T-helper 1 cell treated with Interleukin-12 subunit alpha and Interleukin-12 subunit beta and Interleukin-4 antibody, amounts not matched to agents 30 μg/mL and 1 μg/mL, for 36 hours (primary cell): ENCODE measurements at regions not wholly inside any gene's neighbourhood (a gene's known extent, or its start where the extent isn't known, plus 50 kb on each side); places are given as distances from the start of the nearest gene placed in this dataset.

Experiments used
- H3K27ac Mint-ChIP-seq: one replicate; pipeline ENCODE4 v1.8.0; 2021; ENCODE audit warnings: mild to moderate bottlenecking, mixed read lengths
- H3K27me3 Mint-ChIP-seq: one replicate; pipeline ENCODE4 v1.8.0; 2021; ENCODE audit warnings: low read depth, mixed read lengths
- H3K36me3 Mint-ChIP-seq: one replicate; pipeline ENCODE4 v1.8.0; 2021; ENCODE audit warnings: low read depth, mixed read lengths
- H3K4me1 Mint-ChIP-seq: one replicate; pipeline ENCODE4 v1.8.0; 2021; ENCODE audit warnings: low read depth, mixed read lengths
- H3K4me3 Mint-ChIP-seq: one replicate; pipeline ENCODE4 v1.8.0; 2021; ENCODE audit warnings: mild to moderate bottlenecking, moderate library complexity, mixed read lengths
- H3K9me3 Mint-ChIP-seq: one replicate; pipeline ENCODE4 v1.8.0; 2021; ENCODE audit warnings: mixed read lengths

- Mint-ChIP-seq H3K27me3 (no peaks in the 10 kb centered on the region), H3K4me1 (no peaks in the 10 kb centered on the region), H3K4me3 (no peak overlapping the region), H3K36me3 (no peaks in the 10 kb centered on the region), H3K9me3 (no peaks in the 10 kb centered on the region), H3K27ac (no peak overlapping the region)
Observed at GRCh38 chr5:115384587-115385375, 88.3 kb upstream of the CCDC112 start.

GRCh38 chr5:115382989-115383388, 86.5 kb upstream of the CCDC112 start:
- H3K27me3 Mint-ChIP-seq: no peaks in the 10 kb centered on the region
- H3K36me3 Mint-ChIP-seq: no peaks in the 10 kb centered on the region
- no peak overlapping the region for H3K27ac Mint-ChIP-seq
- H3K4me1 Mint-ChIP-seq: peaks cover 9% of the 10 kb centered on the region
- no peaks in the 10 kb centered on the region for H3K9me3 Mint-ChIP-seq
- no peak overlapping the region for H3K4me3 Mint-ChIP-seq

GRCh38 chr5:115381911-115382662, 85.6 kb upstream of the CCDC112 start:
- H3K9me3 Mint-ChIP-seq: no peaks in the 10 kb centered on the region

GRCh38 chr5:115379622-115380344, 83.3 kb upstream of the CCDC112 start:
- H3K36me3 Mint-ChIP-seq: no peaks in the 10 kb centered on the region
- H3K27me3 Mint-ChIP-seq: no peaks in the 10 kb centered on the region
- H3K4me1 Mint-ChIP-seq: peaks cover 19% of the 10 kb centered on the region
- no peak overlapping the region for H3K4me3 Mint-ChIP-seq
- H3K27ac Mint-ChIP-seq: no peak overlapping the region
- no peaks in the 10 kb centered on the region for H3K9me3 Mint-ChIP-seq

More at GRCh38 chr5:115381911-115382662, 85.6 kb upstream of the CCDC112 start:
- H3K27ac Mint-ChIP-seq: no peak overlapping the region
- no peak overlapping the region for H3K4me3 Mint-ChIP-seq
- no peaks in the 10 kb centered on the region for H3K27me3 Mint-ChIP-seq
- peaks cover 17% of the 10 kb centered on the region for H3K4me1 Mint-ChIP-seq
- H3K36me3 Mint-ChIP-seq: no peaks in the 10 kb centered on the region

GRCh38 chr5:115378754-115379153, 82.3 kb upstream of the CCDC112 start:
- H3K4me3 Mint-ChIP-seq: no peak overlapping the region
- H3K27me3 Mint-ChIP-seq: no peaks in the 10 kb centered on the region
- peaks cover 19% of the 10 kb centered on the region for H3K4me1 Mint-ChIP-seq
- no peaks in the 10 kb centered on the region for H3K36me3 Mint-ChIP-seq
- no peak overlapping the region for H3K27ac Mint-ChIP-seq
- H3K9me3 Mint-ChIP-seq: no peaks in the 10 kb centered on the region

- H3K27ac Mint-ChIP-seq: no peak overlapping the region
- no peaks in the 10 kb centered on the region for H3K36me3 Mint-ChIP-seq
- no peak overlapping the region for H3K4me3 Mint-ChIP-seq
- H3K27me3 Mint-ChIP-seq: no peaks in the 10 kb centered on the region
- no peaks in the 10 kb centered on the region for H3K9me3 Mint-ChIP-seq
- peaks cover 19% of the 10 kb centered on the region for H3K4me1 Mint-ChIP-seq
Observed at GRCh38 chr5:115377468-115378217, 81.2 kb upstream of the CCDC112 start.

GRCh38 chr5:115375893-115376292, 79.4 kb upstream of the CCDC112 start:
- H3K27me3 Mint-ChIP-seq: no peaks in the 10 kb centered on the region
- H3K4me1 Mint-ChIP-seq: peaks cover 19% of the 10 kb centered on the region

GRCh38 chr5:115374057-115374775, 77.8 kb upstream of the CCDC112 start:
- Mint-ChIP-seq H3K27ac (no peak overlapping the region), H3K4me1 (peaks cover 17% of the 10 kb centered on the region), H3K36me3 (no peaks in the 10 kb centered on the region), H3K9me3 (no peaks in the 10 kb centered on the region), H3K27me3 (peaks cover 6% of the 10 kb centered on the region), H3K4me3 (no peak overlapping the region)

More at GRCh38 chr5:115375893-115376292, 79.4 kb upstream of the CCDC112 start:
- H3K36me3 Mint-ChIP-seq: no peaks in the 10 kb centered on the region
- no peak overlapping the region for H3K27ac Mint-ChIP-seq
- no peak overlapping the region for H3K4me3 Mint-ChIP-seq
- no peaks in the 10 kb centered on the region for H3K9me3 Mint-ChIP-seq

- peaks cover 8% of the 10 kb centered on the region for H3K27me3 Mint-ChIP-seq
Observed at GRCh38 chr5:115372146-115372545, 75.7 kb upstream of the CCDC112 start.

GRCh38 chr5:115369430-115370144, 73.1 kb upstream of the CCDC112 start:
- Mint-ChIP-seq H3K27ac (no peak overlapping the region), H3K9me3 (no peaks in the 10 kb centered on the region), H3K4me1 (no peaks in the 10 kb centered on the region), H3K36me3 (no peaks in the 10 kb centered on the region), H3K27me3 (peaks cover 20% of the 10 kb centered on the region), H3K4me3 (no peak overlapping the region)

More at GRCh38 chr5:115372146-115372545, 75.7 kb upstream of the CCDC112 start:
- Mint-ChIP-seq H3K36me3 (no peaks in the 10 kb centered on the region), H3K4me1 (peaks cover 3% of the 10 kb centered on the region), H3K9me3 (no peaks in the 10 kb centered on the region), H3K4me3 (no peak overlapping the region), H3K27ac (no peak overlapping the region)

- H3K4me3 Mint-ChIP-seq: no peak overlapping the region
- no peak overlapping the region for H3K27ac Mint-ChIP-seq
- no peaks in the 10 kb centered on the region for H3K9me3 Mint-ChIP-seq
Observed at GRCh38 chr5:115366223-115366622, 69.8 kb upstream of the CCDC112 start.

GRCh38 chr5:115363879-115364278, 67.4 kb upstream of the CCDC112 start:
- no peaks in the 10 kb centered on the region for H3K9me3 Mint-ChIP-seq
- no peaks in the 10 kb centered on the region for H3K4me1 Mint-ChIP-seq
- H3K4me3 Mint-ChIP-seq: no peak overlapping the region
- H3K36me3 Mint-ChIP-seq: no peaks in the 10 kb centered on the region
- peaks cover 19% of the 10 kb centered on the region for H3K27me3 Mint-ChIP-seq
- no peak overlapping the region for H3K27ac Mint-ChIP-seq

More at GRCh38 chr5:115366223-115366622, 69.8 kb upstream of the CCDC112 start:
- H3K36me3 Mint-ChIP-seq: no peaks in the 10 kb centered on the region
- H3K27me3 Mint-ChIP-seq: peaks cover 20% of the 10 kb centered on the region
- H3K4me1 Mint-ChIP-seq: no peaks in the 10 kb centered on the region

- peaks cover 11% of the 10 kb centered on the region for H3K27me3 Mint-ChIP-seq
- H3K27ac Mint-ChIP-seq: no peak overlapping the region
- no peaks in the 10 kb centered on the region for H3K36me3 Mint-ChIP-seq
- H3K4me3 Mint-ChIP-seq: no peak overlapping the region
- no peaks in the 10 kb centered on the region for H3K4me1 Mint-ChIP-seq
- H3K9me3 Mint-ChIP-seq: no peaks in the 10 kb centered on the region
Observed at GRCh38 chr5:115360046-115360685, 63.7 kb upstream of the CCDC112 start.
